ENCODE measurements at regions not wholly inside any gene's neighbourhood (a gene's known extent, or its start where the extent isn't known, plus 50 kb on each side); places are given as distances from the start of the nearest gene placed in this dataset.

- no peaks in the 10 kb centered on the region for H3K27me3 ChIP-seq (ENCODE audit: insufficient read depth, poor library complexity, severe bottlenecking)
- H3K27ac ChIP-seq (replicated peaks) = no peak overlapping the region
- TF ChIP-seq, protein P1, sequence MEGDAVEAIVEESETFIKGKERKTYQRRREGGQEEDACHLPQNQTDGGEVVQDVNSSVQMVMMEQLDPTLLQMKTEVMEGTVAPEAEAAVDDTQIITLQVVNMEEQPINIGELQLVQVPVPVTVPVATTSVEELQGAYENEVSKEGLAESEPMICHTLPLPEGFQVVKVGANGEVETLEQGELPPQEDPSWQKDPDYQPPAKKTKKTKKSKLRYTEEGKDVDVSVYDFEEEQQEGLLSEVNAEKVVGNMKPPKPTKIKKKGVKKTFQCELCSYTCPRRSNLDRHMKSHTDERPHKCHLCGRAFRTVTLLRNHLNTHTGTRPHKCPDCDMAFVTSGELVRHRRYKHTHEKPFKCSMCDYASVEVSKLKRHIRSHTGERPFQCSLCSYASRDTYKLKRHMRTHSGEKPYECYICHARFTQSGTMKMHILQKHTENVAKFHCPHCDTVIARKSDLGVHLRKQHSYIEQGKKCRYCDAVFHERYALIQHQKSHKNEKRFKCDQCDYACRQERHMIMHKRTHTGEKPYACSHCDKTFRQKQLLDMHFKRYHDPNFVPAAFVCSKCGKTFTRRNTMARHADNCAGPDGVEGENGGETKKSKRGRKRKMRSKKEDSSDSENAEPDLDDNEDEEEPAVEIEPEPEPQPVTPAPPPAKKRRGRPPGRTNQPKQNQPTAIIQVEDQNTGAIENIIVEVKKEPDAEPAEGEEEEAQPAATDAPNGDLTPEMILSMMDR (IDR thresholded peaks at IDR 0.05; ENCODE audit: insufficient read depth, low read length) = peak; percentile 63
- no peak for TF ChIP-seq REST (IDR thresholded peaks at IDR 0.05; ENCODE audit: insufficient replicate concordance, low read depth)
- DNase-seq (ENCODE audit: low read depth in 1 of 2, low spot score in 1 of 2) = peak in 1 of 2 experiments; percentile 19
- H3K4me3 ChIP-seq (replicated peaks; ENCODE audit: insufficient read depth, low read length) = no peak overlapping the region
These were observed 388.2 kb upstream of the AGTR1 start for GRCh38 chr3:148309390-148310035.

GRCh38 chr3:148315756-148316155 is 381.9 kb upstream of the AGTR1 start:
- H3K27ac ChIP-seq (replicated peaks) = no peak overlapping the region
- H3K27me3 ChIP-seq (ENCODE audit: insufficient read depth, poor library complexity, severe bottlenecking) = no peaks in the 10 kb centered on the region
- H3K4me3 ChIP-seq (replicated peaks; ENCODE audit: insufficient read depth, low read length) = no peak overlapping the region
- no peak for TF ChIP-seq REST (IDR thresholded peaks at IDR 0.05; ENCODE audit: insufficient replicate concordance, low read depth)
- TF ChIP-seq, protein P1 (IDR thresholded peaks at IDR 0.05; ENCODE audit: insufficient read depth, low read length) = no peak
- TF ChIP-seq SPI1 (IDR thresholded peaks at IDR 0.05; ENCODE audit: borderline replicate concordance, low read depth) = no peak
- no peak for TF ChIP-seq GABPA (IDR thresholded peaks at IDR 0.05; ENCODE audit: low read depth)
- no peak for TF ChIP-seq POLR2AphosphoS5 (IDR thresholded peaks at IDR 0.05; ENCODE audit: low read depth)
- no peak for DNase-seq (ENCODE audit: low read depth in 1 of 2, low spot score in 1 of 2)

GRCh38 chr3:148318240-148318639 is 379.5 kb upstream of the AGTR1 start:
- H3K4me3 ChIP-seq (replicated peaks; ENCODE audit: insufficient read depth, low read length) = no peak overlapping the region
- no peaks in the 10 kb centered on the region for H3K27me3 ChIP-seq (ENCODE audit: insufficient read depth, poor library complexity, severe bottlenecking)
- DNase-seq (ENCODE audit: low read depth in 1 of 2, low spot score in 1 of 2) = no peak
- no peak overlapping the region for H3K27ac ChIP-seq (replicated peaks)
- TF ChIP-seq, protein P1 (IDR thresholded peaks at IDR 0.05; ENCODE audit: insufficient read depth, low read length) = no peak
- no peak for TF ChIP-seq REST (IDR thresholded peaks at IDR 0.05; ENCODE audit: insufficient replicate concordance, low read depth)
- TF ChIP-seq SPI1 (IDR thresholded peaks at IDR 0.05; ENCODE audit: borderline replicate concordance, low read depth) = no peak
- TF ChIP-seq POLR2AphosphoS5 (IDR thresholded peaks at IDR 0.05; ENCODE audit: low read depth) = no peak
- no peak for TF ChIP-seq GABPA (IDR thresholded peaks at IDR 0.05; ENCODE audit: low read depth)

All from HL-60 (cell line).